Ovary (tissue), 7 donors: ENCODE measurements at regions not wholly inside any gene's neighbourhood (a gene's known extent, or its start where the extent isn't known, plus 50 kb on each side); places are given as distances from the start of the nearest gene placed in this dataset.

Source experiments
- DNase-seq, 5 donors: peaks; one replicate each; pipeline ENCODE4 v3.0.0-alpha.2; 2019 to 2020
- H3K27ac ChIP-seq, 2 donors: fragments of 200-600 bp; one replicate each; pipeline versions ENCODE4 v1.5.1 to v1.8.0; 2019 to 2022
- H3K27me3 ChIP-seq: fragments of 200-600 bp; one replicate; pipeline ENCODE4 v1.8.0; 2022
- H3K36me3 ChIP-seq: fragments of 200-600 bp; sonication (generic); one replicate; pipeline ENCODE4 v1.5.1; 2019
- H3K4me1 ChIP-seq: one replicate; pipeline ENCODE4 v1.8.1; 2013; ENCODE audit warnings: mild to moderate bottlenecking, moderate library complexity; ENCODE audit not compliant: insufficient read depth
- H3K4me3 ChIP-seq: fragments of 200-600 bp; sonication (generic); one replicate; pipeline ENCODE4 v1.5.1; 2017
- H3K9me3 ChIP-seq, 2 donors: fragments of 200-600 bp in 1 of 2; sonication (generic) in 1 of 2; one replicate each; pipeline versions ENCODE4 v1.5.1 to v1.8.1; 2013 to 2019; ENCODE audit warnings: mild to moderate bottlenecking in 1 of 2, moderate library complexity in 1 of 2
- EP300 ChIP-seq: sonication (generic); formaldehyde crosslinking; IDR thresholded peaks from one replicate; pipeline ENCODE4 v1.6.1; 2017; ENCODE audit warnings: antibody characterized with exemption
- POLR2A ChIP-seq: fragments of 450-650 bp; IDR thresholded peaks from one replicate; pipeline ENCODE4 v1.6.1; 2017; ENCODE audit warnings: antibody characterized with exemption, mild to moderate bottlenecking, moderate library complexity
- WGBS, 3 donors: extraction: QIAGEN DNeasy Blood & Tissue Kit in 1 of 3; methylation state at CpG; one replicate each; pipeline versions ENCODE4 v1.1.5 to v1.1.7; 2013 to 2017; 5-methylcytosine and 5-hydroxymethylcytosine counted together
- intact Hi-C, 4 donors: fragments of 100-400 bp; cut with DNase I; formaldehyde crosslinking; loops; one replicate each; pipeline versions ENCODE4 v1.11.0 to v1.15.1; 2022 to 2023
- TF ChIP-seq, protein P1 (sequence below), 3 donors: fragments of 450-650 bp in 2 of 3; fragments of 200-600 bp in 1 of 3; IDR thresholded peaks; one replicate each; pipeline versions ENCODE4 v1.5.1 to v1.8.0; 2016 to 2022; ENCODE audit warnings: antibody characterized with exemption in 3 of 3, mild to moderate bottlenecking in 1 of 3
- donor health status: DM: no; HTN: no; CAD: no; lungs with moderate emphysema.
- donor health status: DM: no; HTN: no; CAD: no.
- donor health status: Bipolar disorder and iron deficiency.
- donor health status: DM: no; HTN: no; CAD: no.
- donor health status: DM: yes; HTN: yes; CAD: no.

DNA sequence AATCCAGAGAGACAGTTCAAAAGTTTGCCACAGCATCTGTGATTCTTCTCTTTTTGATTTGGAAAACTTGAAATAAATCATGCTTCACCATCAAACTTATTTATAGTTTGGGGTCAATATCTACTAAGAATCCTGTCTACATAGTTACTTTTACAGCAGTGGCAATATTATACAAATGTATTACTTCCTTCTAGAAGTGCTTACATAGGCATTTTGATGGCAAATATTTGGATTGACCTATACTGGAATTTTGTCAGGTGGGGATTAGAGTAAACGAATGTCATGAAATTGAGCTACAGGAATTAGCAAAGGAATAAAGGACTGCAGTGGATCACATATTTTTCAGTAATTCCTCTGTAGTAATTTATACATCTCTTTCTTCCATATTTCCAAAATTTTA is 1885.5 kb upstream of the ADGRL3 start:
- intact Hi-C loops: no loop called here
- H3K4me1 ChIP-seq: no peaks in the 10 kb centered on the region
- H3K9me3 ChIP-seq: no peaks in the 10 kb centered on the region
- no peak for DNase-seq
- TF ChIP-seq EP300 (no peak), POLR2A (no peak)
- TF ChIP-seq, protein P1, sequence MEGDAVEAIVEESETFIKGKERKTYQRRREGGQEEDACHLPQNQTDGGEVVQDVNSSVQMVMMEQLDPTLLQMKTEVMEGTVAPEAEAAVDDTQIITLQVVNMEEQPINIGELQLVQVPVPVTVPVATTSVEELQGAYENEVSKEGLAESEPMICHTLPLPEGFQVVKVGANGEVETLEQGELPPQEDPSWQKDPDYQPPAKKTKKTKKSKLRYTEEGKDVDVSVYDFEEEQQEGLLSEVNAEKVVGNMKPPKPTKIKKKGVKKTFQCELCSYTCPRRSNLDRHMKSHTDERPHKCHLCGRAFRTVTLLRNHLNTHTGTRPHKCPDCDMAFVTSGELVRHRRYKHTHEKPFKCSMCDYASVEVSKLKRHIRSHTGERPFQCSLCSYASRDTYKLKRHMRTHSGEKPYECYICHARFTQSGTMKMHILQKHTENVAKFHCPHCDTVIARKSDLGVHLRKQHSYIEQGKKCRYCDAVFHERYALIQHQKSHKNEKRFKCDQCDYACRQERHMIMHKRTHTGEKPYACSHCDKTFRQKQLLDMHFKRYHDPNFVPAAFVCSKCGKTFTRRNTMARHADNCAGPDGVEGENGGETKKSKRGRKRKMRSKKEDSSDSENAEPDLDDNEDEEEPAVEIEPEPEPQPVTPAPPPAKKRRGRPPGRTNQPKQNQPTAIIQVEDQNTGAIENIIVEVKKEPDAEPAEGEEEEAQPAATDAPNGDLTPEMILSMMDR (IDR thresholded peaks at IDR 0.05): no peak
- no peak overlapping the region for H3K27ac ChIP-seq
- WGBS, 3 donors: 0 to 79% (median 59%) methylated on average over 1 of the region's 1 CpG
- H3K27me3 ChIP-seq: no peaks in the 10 kb centered on the region
- H3K36me3 ChIP-seq: no peaks in the 10 kb centered on the region
- H3K4me3 ChIP-seq: no peak overlapping the region

DNA sequence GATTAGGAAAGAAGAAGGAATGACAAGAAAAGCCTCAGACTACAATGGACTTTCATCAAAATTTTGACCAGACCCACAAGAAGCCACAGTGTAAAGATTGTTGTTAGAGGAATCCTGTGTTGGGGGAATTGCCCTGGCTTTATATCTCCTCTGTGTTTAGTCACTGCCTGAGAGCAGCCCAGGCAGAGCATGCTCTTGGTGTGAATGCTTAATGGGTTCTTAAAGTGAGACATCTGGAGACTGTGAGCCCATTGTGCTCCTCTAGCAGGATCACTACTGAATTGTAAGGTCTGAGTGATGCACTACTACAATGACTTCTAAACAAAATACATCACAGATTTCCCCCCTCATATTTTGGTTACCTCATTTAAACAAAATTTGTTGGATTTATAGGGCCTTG is 1860.5 kb upstream of the ADGRL3 start:
- Histone ChIP-seq H3K4me1 (no peaks in the 10 kb centered on the region), H3K27ac (no peak overlapping the region), H3K4me3 (no peak overlapping the region), H3K36me3 (no peaks in the 10 kb centered on the region), H3K9me3 (no peaks in the 10 kb centered on the region), H3K27me3 (no peaks in the 10 kb centered on the region)
- intact Hi-C loops: no loop called here
- TF ChIP-seq, protein P1 (IDR thresholded peaks at IDR 0.05): no peak
- TF ChIP-seq POLR2A (no peak), EP300 (no peak)
- no peak for DNase-seq

- H3K36me3 ChIP-seq: no peaks in the 10 kb centered on the region
- no peaks in the 10 kb centered on the region for H3K9me3 ChIP-seq
- no peak overlapping the region for H3K27ac ChIP-seq
- no peak for DNase-seq
- H3K4me3 ChIP-seq: no peak overlapping the region
- TF ChIP-seq POLR2A: no peak
- TF ChIP-seq, protein P1 (IDR thresholded peaks at IDR 0.05): no peak
- TF ChIP-seq EP300: no peak
- H3K27me3 ChIP-seq: no peaks in the 10 kb centered on the region
- intact Hi-C loops: no loop called here
- no peaks in the 10 kb centered on the region for H3K4me1 ChIP-seq
These were observed 1858.6 kb upstream of the ADGRL3 start for GRCh38 chr4:59341506-59341905.

DNA sequence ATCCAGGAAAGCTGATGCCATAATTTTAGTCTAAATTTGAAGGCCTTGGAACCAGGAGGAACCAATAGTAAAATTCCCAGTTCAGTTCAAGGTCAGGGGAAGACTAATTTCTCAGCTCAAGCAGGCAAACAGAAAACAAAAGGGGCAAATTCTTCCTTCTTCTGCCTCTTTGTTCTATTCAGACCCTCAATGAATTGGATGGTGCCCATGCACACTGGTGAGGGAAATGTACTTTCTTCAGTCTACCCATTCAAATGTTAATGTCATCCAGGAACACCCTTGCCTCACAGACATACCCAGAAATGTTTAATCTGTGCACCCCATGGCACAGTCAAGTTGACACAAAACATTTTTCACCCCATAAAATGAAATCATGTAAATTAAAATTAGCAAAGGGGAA is 1851.2 kb upstream of the ADGRL3 start:
- Histone ChIP-seq H3K27ac (no peak overlapping the region), H3K36me3 (no peaks in the 10 kb centered on the region), H3K27me3 (no peaks in the 10 kb centered on the region), H3K9me3 (no peaks in the 10 kb centered on the region), H3K4me1 (no peaks in the 10 kb centered on the region), H3K4me3 (no peak overlapping the region)
- TF ChIP-seq EP300: no peak
- TF ChIP-seq, protein P1 (IDR thresholded peaks at IDR 0.05): no peak
- TF ChIP-seq POLR2A: no peak
- intact Hi-C loops: no loop called here
- no peak for DNase-seq

DNA sequence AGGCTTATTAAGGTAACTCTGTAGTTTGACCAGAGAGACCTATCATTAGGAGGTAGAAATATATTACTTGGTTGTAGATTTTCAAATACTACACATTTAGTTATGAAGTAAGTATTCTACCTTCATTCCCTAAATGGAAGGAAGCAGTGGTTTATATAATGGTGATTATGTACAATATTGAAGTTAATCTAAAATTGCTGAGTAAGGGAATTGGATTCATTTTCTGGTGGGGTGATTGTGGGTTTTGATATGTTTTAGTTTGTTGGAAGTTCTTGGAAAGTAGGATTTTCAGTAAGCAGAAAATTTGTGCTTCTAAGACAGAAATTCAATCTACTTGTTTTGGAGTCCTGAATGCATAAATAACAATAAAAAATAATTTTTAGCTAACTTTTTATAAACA is 1830.9 kb upstream of the ADGRL3 start:
- TF ChIP-seq EP300 (no peak), POLR2A (no peak)
- no peaks in the 10 kb centered on the region for H3K9me3 ChIP-seq
- intact Hi-C loops: no loop called here

More for the DNA sequence above, 1830.9 kb upstream of the ADGRL3 start:
- no peaks in the 10 kb centered on the region for H3K4me1 ChIP-seq
- no peak overlapping the region for H3K27ac ChIP-seq
- no peak for DNase-seq
- H3K36me3 ChIP-seq: no peaks in the 10 kb centered on the region
- H3K27me3 ChIP-seq: no peaks in the 10 kb centered on the region
- no peak overlapping the region for H3K4me3 ChIP-seq
